Smooth muscle cell (in vitro differentiated cells): ENCODE measurements at regions not wholly inside any gene's neighbourhood (a gene's known extent, or its start where the extent isn't known, plus 50 kb on each side); places are given as distances from the start of the nearest gene placed in this dataset.

Experiments used
- DNase-seq: peaks from one replicate; lab custom pipeline; 2025; ENCODE audit not compliant: unreplicated experiment; lab: John Stamatoyannopoulos, UW
- H2AFZ ChIP-seq: fragments of 200-600 bp; sonication (generic); 2 replicates; pipeline ENCODE4 v1.6.0; 2016; ENCODE audit warnings: antibody characterized with exemption, low read depth, mild to moderate bottlenecking
- H3F3A ChIP-seq: fragments of 200-600 bp; sonication (generic); 2 replicates; pipeline ENCODE4 v1.6.0; 2017; ENCODE audit warnings: antibody characterized with exemption, low read depth
- H3K27ac ChIP-seq: fragments of 200-600 bp; sonication (generic); 2 replicates; pipeline ENCODE4 v1.5.1; 2016; ENCODE audit warnings: low read depth, mild to moderate bottlenecking
- H3K27me3 ChIP-seq: fragments of 200-600 bp; sonication (generic); 2 replicates; pipeline ENCODE4 v1.6.1; 2016; ENCODE audit warnings: low read depth, mild to moderate bottlenecking
- H3K36me3 ChIP-seq: fragments of 200-600 bp; sonication (generic); 2 replicates; pipeline ENCODE4 v1.5.1; 2016; ENCODE audit warnings: low read depth
- H3K4me1 ChIP-seq: fragments of 200-600 bp; sonication (generic); 2 replicates; pipeline ENCODE4 v1.5.1; 2016; ENCODE audit warnings: low read depth
- H3K4me2 ChIP-seq: fragments of 200-600 bp; sonication (generic); 2 replicates; pipeline ENCODE4 v1.6.0; 2016; ENCODE audit warnings: mild to moderate bottlenecking
- H3K4me3 ChIP-seq: fragments of 200-600 bp; sonication (generic); 2 replicates; pipeline ENCODE4 v1.5.1; 2016; ENCODE audit warnings: mild to moderate bottlenecking
- H3K79me2 ChIP-seq: fragments of 200-600 bp; sonication (generic); 2 replicates; pipeline ENCODE4 v1.6.0; 2016; ENCODE audit warnings: low read depth, mild to moderate bottlenecking
- H3K9ac ChIP-seq: fragments of 200-600 bp; sonication (generic); 2 replicates; pipeline ENCODE4 v1.6.0; 2016; ENCODE audit warnings: low read depth
- H3K9me3 ChIP-seq: fragments of 200-600 bp; sonication (generic); replicated peaks from 2 replicates; pipeline ENCODE4 v1.5.1; 2016; ENCODE audit warnings: low read depth
- H4K20me1 ChIP-seq: fragments of 200-600 bp; sonication (generic); 2 replicates; pipeline ENCODE4 v1.6.0; 2016; ENCODE audit warnings: low read depth
- WGBS: methylation state at CpG from one replicate; pipeline ENCODE4 v1.1.7; 2016; ENCODE audit warnings: low lambda C conversion rate; 5-methylcytosine and 5-hydroxymethylcytosine counted together
- TF ChIP-seq, protein P1 (sequence below): fragments of 200-600 bp; sonication (generic); IDR thresholded peaks from 2 replicates; pipeline ENCODE4 v1.5.1; 2017; ENCODE audit warnings: borderline replicate concordance, mild to moderate bottlenecking, antibody characterized with exemption; ENCODE audit not compliant: insufficient read depth, poor library complexity, severe bottlenecking

DNA sequence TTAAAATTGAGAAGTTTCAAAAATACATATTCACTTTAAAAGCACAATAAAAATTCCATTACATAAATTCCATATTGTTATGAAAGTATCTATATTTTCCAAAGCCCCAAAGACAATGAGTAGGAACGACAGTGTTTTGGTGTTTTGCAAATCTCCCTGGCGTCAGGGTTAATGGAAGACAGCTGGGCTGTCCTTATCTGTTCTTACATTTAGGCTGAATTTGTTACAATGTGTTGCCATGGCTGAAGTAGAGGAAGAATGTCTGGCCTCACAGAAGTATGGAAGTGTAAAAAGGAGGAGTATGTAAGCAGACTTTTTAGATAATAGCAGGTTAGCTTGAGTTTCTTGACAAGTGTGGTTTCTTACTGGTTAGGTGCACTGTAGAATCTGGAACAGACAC lies 124.4 kb upstream of the SPATA13 start:
- Histone ChIP-seq H3K9ac (no peak overlapping the region), H3K4me1 (peaks cover 13% of the 10 kb centered on the region), H3K27me3 (no peaks in the 10 kb centered on the region), H3K36me3 (no peaks in the 10 kb centered on the region), H3K9me3 (no peaks in the 10 kb centered on the region), H4K20me1 (no peaks in the 10 kb centered on the region), H2AFZ (no peak overlapping the region), H3F3A (peaks cover 14% of the 10 kb centered on the region), H3K79me2 (no peaks in the 10 kb centered on the region), H3K4me2 (peak overlapping the region; percentile 41), H3K4me3 (no peak overlapping the region), H3K27ac (peak overlapping the region; percentile 18)
- 26% methylated on average over 2 of the region's 2 CpGs for whole genome bisulfite sequencing
- TF ChIP-seq, protein P1, sequence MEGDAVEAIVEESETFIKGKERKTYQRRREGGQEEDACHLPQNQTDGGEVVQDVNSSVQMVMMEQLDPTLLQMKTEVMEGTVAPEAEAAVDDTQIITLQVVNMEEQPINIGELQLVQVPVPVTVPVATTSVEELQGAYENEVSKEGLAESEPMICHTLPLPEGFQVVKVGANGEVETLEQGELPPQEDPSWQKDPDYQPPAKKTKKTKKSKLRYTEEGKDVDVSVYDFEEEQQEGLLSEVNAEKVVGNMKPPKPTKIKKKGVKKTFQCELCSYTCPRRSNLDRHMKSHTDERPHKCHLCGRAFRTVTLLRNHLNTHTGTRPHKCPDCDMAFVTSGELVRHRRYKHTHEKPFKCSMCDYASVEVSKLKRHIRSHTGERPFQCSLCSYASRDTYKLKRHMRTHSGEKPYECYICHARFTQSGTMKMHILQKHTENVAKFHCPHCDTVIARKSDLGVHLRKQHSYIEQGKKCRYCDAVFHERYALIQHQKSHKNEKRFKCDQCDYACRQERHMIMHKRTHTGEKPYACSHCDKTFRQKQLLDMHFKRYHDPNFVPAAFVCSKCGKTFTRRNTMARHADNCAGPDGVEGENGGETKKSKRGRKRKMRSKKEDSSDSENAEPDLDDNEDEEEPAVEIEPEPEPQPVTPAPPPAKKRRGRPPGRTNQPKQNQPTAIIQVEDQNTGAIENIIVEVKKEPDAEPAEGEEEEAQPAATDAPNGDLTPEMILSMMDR: no peak
- DNase-seq: no peak

DNA sequence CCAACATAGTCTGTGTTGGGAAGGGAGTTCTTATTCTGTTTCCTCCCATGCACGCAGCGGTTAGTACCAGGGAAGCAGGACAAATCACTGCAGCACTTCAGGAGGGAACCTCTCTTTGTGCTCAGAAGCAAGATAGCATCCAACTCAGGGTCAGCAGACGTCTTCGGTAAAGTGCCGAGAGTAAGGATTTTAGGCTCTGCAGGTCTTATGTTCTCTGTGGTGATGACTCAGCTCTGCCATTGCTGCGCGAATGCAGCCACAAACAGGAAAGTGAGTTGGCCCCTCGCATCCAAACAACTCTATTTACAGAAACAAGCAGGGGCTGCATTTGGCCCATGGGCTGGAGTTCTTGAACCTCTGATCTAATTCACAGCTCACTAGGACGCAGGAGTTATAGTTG lies 122.1 kb upstream of the SPATA13 start:
- Histone ChIP-seq H4K20me1 (no peaks in the 10 kb centered on the region), H3K79me2 (no peaks in the 10 kb centered on the region), H3K36me3 (no peaks in the 10 kb centered on the region), H3K27me3 (no peaks in the 10 kb centered on the region), H3K4me2 (peak overlapping the region; percentile 52), H2AFZ (no peak overlapping the region), H3K4me3 (no peak overlapping the region), H3F3A (peaks cover 14% of the 10 kb centered on the region), H3K9me3 (no peaks in the 10 kb centered on the region), H3K27ac (peak overlapping the region; percentile 65), H3K9ac (no peak overlapping the region), H3K4me1 (peaks cover 13% of the 10 kb centered on the region)
- TF ChIP-seq, protein P1: no peak
- WGBS: 10% methylated on average over 9 of the region's 9 CpGs
- no peak for DNase-seq

DNA sequence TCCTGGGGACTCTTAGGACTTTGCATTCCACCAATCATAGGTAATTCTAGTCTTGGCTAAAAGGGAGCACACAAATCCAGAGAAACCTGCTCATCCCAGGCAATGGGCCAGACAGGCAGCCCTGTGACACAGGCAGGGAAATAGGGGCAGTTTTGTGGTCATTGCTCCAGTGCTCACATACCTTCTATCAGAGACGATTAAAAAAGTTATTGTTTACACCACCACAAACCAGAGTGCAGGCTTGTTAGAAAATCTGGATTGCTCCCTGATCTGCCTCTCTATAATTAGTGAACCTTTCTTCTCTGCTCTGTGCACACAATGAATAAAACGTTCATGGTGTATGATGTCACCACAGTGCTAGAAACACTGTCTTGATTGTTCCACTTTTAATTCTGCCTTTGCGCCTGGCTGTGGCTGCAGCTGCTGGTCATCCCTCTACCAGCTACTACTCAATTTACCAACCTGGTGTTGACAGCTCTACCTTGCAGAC lies 121.6 kb upstream of the SPATA13 start:
- H3K4me1 ChIP-seq: peaks cover 17% of the 10 kb centered on the region
- WGBS: 19% methylated on average over 3 of the region's 3 CpGs
- no peaks in the 10 kb centered on the region for H4K20me1 ChIP-seq
- peaks cover 14% of the 10 kb centered on the region for H3F3A ChIP-seq
- peak overlapping the region; percentile 65 for H3K27ac ChIP-seq
- no peaks in the 10 kb centered on the region for H3K79me2 ChIP-seq
- peak overlapping the region; percentile 52 for H3K4me2 ChIP-seq
- H2AFZ ChIP-seq: no peak overlapping the region
- H3K9ac ChIP-seq: no peak overlapping the region
- TF ChIP-seq, protein P1: no peak
- no peak overlapping the region for H3K4me3 ChIP-seq
- H3K9me3 ChIP-seq: no peaks in the 10 kb centered on the region
- H3K27me3 ChIP-seq: no peaks in the 10 kb centered on the region
- DNase-seq: no peak
- no peaks in the 10 kb centered on the region for H3K36me3 ChIP-seq
